IMR-90 (cell line): ENCODE measurements at regions not wholly inside any gene's neighbourhood (a gene's known extent, or its start where the extent isn't known, plus 50 kb on each side); places are given as distances from the start of the nearest gene placed in this dataset.

ENCODE experiments used
- CTCF ChIP-seq: conservative IDR thresholded peaks from 2 replicates; pipeline ENCODE4 v1.5.1; 2012; ENCODE audit warnings: mild to moderate bottlenecking, low read depth, low read length, improper control_type of control experiment
- POLR2A ChIP-seq: IDR thresholded peaks from 2 replicates; pipeline ENCODE4 v1.6.1; 2012; ENCODE audit warnings: mild to moderate bottlenecking, low read depth, low read length
- USF2 ChIP-seq: fragments of 150-350 bp; IDR thresholded peaks from 2 replicates; pipeline ENCODE4 v1.6.1; 2017; ENCODE audit warnings: mild to moderate bottlenecking, antibody characterized with exemption, low read length, low read depth

- no peak for TF ChIP-seq CTCF
- no peak for TF ChIP-seq USF2
- TF ChIP-seq POLR2A, result no peak
These were observed 116.1 kb upstream of the SLC7A14 start (continued) for GRCh38 chr3:170701696-170702678.
